Rectal smooth muscle tissue (tissue), 1 donor: ENCODE measurements at regions not wholly inside any gene's neighbourhood (a gene's known extent, or its start where the extent isn't known, plus 50 kb on each side); places are given as distances from the start of the nearest gene placed in this dataset.

Experiments used
- H3K27ac ChIP-seq: one replicate; pipeline ENCODE4 v1.7.0; 2013; ENCODE audit warnings: low read depth, low read length, inconsistent platforms
- H3K27me3 ChIP-seq: one replicate; pipeline ENCODE4 v1.7.0; 2013; ENCODE audit warnings: low read length; ENCODE audit not compliant: control insufficient read depth, insufficient read depth
- H3K36me3 ChIP-seq: one replicate; pipeline ENCODE4 v1.7.0; 2013; ENCODE audit warnings: low read length; ENCODE audit not compliant: control insufficient read depth, insufficient read depth
- H3K4me1 ChIP-seq: one replicate; pipeline ENCODE4 v1.7.0; 2013; ENCODE audit warnings: low read length; ENCODE audit not compliant: control insufficient read depth, insufficient read depth
- H3K4me3 ChIP-seq: one replicate; pipeline ENCODE4 v1.7.0; 2013; ENCODE audit warnings: low read length
- H3K9ac ChIP-seq: one replicate; pipeline ENCODE4 v1.7.0; 2013; ENCODE audit warnings: low read length

DNA sequence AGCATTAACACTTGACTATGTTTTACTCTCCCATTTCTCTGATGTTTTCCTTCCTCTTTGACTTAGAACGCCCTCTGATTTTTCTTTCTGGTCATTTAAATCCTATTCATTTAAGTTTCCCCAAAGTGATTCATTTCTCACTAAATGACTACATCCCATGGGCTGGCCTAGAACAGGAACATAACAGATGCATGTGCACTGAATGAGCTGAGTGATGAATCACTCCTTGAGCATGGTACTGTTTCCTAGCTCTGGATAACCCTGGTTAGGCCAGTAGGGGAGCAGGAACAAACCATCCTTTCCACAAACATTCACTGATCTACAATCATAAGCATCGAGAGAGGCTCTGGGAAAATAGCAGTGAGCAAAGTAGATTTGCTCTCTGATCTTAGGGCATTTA lies 221.9 kb upstream of the SETBP1 start:
- Histone ChIP-seq H3K27me3 (no peaks in the 10 kb centered on the region), H3K36me3 (no peaks in the 10 kb centered on the region), H3K4me1 (no peaks in the 10 kb centered on the region), H3K27ac (no peak overlapping the region), H3K4me3 (no peak overlapping the region), H3K9ac (no peak overlapping the region)

- Histone ChIP-seq H3K4me3 (no peak overlapping the region), H3K27me3 (no peaks in the 10 kb centered on the region), H3K4me1 (peaks cover 4% of the 10 kb centered on the region), H3K9ac (no peak overlapping the region), H3K27ac (no peak overlapping the region), H3K36me3 (no peaks in the 10 kb centered on the region)
Observed at GRCh38 chr18:44464398-44465180, 216.1 kb upstream of the SETBP1 start.

- peaks cover 4% of the 10 kb centered on the region for H3K4me1 ChIP-seq
- no peaks in the 10 kb centered on the region for H3K27me3 ChIP-seq
- no peak overlapping the region for H3K9ac ChIP-seq
- H3K36me3 ChIP-seq = no peaks in the 10 kb centered on the region
- no peak overlapping the region for H3K4me3 ChIP-seq
- no peak overlapping the region for H3K27ac ChIP-seq
Observed at GRCh38 chr18:44465381-44465841, 215.3 kb upstream of the SETBP1 start.

- no peaks in the 10 kb centered on the region for H3K36me3 ChIP-seq
- no peaks in the 10 kb centered on the region for H3K27me3 ChIP-seq
- H3K4me1 ChIP-seq = peaks cover 4% of the 10 kb centered on the region
- H3K27ac ChIP-seq = no peak overlapping the region
- H3K9ac ChIP-seq = no peak overlapping the region
- H3K4me3 ChIP-seq = no peak overlapping the region
Observed at GRCh38 chr18:44466997-44467396, 213.7 kb upstream of the SETBP1 start.

DNA sequence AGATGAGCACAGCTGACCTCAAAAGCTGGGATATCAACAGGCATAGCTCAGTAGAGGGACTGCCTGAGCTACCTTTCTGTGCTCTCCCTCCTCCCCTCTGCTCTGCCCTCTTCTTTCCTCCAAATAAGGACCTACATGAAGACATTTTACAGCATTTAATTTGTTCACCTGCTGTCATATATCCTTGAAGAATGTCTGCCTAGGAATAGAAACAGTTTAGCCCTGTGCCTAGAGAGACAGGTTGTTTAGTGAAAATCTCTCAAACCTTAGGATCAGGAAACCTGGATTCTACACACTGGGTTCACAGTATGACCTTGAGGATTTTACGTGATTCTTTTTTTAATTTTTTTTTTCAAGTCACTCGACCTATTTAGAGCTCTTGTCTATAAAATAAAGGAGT lies 213.0 kb upstream of the SETBP1 start:
- no peak overlapping the region for H3K4me3 ChIP-seq
- H3K9ac ChIP-seq = no peak overlapping the region
- H3K36me3 ChIP-seq = no peaks in the 10 kb centered on the region
- H3K27ac ChIP-seq = no peak overlapping the region
- H3K4me1 ChIP-seq = peaks cover 4% of the 10 kb centered on the region
- no peaks in the 10 kb centered on the region for H3K27me3 ChIP-seq

DNA sequence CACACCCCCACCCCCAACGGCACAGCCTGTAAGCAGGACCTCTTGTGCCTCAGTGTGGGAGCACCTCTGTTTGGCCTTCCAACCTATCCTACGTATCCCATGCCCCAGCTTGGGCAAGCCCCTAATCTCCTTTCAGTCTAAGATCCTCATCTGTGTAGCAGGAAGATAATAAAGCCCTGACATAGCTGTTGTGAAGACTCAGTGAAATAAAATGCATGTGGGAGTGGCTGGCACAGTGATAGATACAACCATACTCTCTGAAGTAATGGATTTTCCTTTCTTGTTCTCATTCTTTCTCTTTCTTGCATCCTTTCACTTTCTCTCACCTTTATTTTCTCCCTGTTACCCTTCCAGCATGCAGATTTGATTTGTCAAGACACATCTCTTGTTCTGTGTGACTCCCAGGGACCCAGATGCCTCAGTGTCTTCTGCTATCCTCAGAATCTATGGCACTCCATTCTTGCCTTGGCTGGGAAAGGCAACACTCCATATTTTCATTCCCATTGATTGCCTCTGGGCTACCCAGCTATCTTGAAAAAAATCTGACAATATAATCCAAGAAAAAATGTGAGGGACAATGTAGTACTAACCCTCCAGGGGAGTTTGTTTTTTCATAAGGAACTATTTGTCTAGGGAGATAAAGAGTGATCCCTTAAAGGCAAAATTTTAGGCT lies 207.2 kb upstream of the SETBP1 start:
- Histone ChIP-seq H3K4me3 (no peak overlapping the region), H3K27me3 (no peaks in the 10 kb centered on the region), H3K27ac (no peak overlapping the region), H3K4me1 (no peaks in the 10 kb centered on the region), H3K9ac (peak overlapping the region; percentile 12), H3K36me3 (no peaks in the 10 kb centered on the region)

GRCh38 chr18:44474067-44474411 lies 206.6 kb upstream of the SETBP1 start:
- H3K4me3 ChIP-seq = no peak overlapping the region
- no peaks in the 10 kb centered on the region for H3K4me1 ChIP-seq
- H3K9ac ChIP-seq = no peak overlapping the region
- H3K36me3 ChIP-seq = no peaks in the 10 kb centered on the region
- no peak overlapping the region for H3K27ac ChIP-seq
- no peaks in the 10 kb centered on the region for H3K27me3 ChIP-seq

DNA sequence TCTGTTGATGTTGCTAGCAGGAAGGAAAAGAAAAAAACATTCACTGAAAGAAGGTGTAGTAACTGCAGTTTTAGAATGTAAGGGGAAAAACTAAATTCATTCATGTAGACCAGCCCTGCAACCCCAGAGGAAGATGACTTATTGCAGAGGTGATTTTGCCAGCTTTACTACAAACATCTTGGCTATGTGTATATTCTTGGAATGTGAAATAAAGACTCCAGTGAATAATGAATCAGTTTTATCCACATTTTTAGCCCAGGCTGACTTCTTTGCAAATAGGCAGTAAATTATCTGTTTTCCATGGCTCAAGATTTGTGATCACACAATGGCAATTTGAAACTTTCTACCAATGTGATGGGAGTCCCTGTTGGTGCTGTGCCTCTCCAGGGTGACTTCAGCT lies 206.1 kb upstream of the SETBP1 start:
- Histone ChIP-seq H3K9ac (no peak overlapping the region), H3K36me3 (no peaks in the 10 kb centered on the region), H3K4me1 (no peaks in the 10 kb centered on the region), H3K27ac (no peak overlapping the region), H3K4me3 (no peak overlapping the region), H3K27me3 (no peaks in the 10 kb centered on the region)

GRCh38 chr18:44482761-44483160 lies 197.9 kb upstream of the SETBP1 start:
- Histone ChIP-seq H3K27me3 (no peaks in the 10 kb centered on the region), H3K4me1 (peaks cover 4% of the 10 kb centered on the region), H3K27ac (no peak overlapping the region), H3K36me3 (no peaks in the 10 kb centered on the region), H3K9ac (no peak overlapping the region), H3K4me3 (no peak overlapping the region)

DNA sequence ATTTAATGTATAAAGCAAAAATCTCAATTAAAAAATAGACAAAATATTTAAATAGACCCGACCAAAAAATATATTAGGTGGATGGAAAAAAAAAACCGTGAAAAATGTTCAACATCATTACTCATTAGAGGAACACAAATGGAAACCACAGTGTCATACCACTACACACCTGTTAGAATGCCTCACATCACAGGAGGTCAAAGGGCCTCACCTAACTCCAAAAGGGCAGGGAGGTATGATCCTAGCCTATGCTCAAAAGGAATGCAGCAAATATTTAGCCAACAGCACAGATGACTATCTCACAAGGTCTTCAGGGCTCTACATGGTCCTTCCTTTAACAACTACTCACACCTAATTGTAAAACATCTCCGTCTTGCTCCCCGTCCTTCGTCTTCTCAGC lies 185.5 kb upstream of the SETBP1 start:
- Histone ChIP-seq H3K4me1 (peaks cover 20% of the 10 kb centered on the region), H3K4me3 (no peak overlapping the region), H3K36me3 (no peaks in the 10 kb centered on the region), H3K9ac (no peak overlapping the region), H3K27me3 (no peaks in the 10 kb centered on the region), H3K27ac (no peak overlapping the region)

DNA sequence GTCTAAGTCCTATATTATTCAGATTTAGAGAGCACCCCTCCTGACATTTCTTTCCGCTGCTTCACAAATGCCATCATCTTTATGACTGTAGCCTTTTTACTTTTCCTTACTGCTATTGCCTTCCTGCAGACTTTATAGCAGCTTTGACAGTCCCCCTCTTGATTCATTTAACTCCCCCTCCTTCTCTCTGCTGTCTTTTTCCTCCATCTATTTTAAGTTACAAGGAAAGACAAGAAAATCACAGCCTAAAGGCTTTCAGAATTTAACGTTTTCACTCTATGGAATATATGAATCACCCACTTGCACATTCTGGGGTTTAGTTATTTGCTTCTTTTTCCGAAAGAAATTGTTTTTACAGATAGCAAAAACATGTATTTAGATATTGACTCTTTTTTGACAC lies 183.4 kb upstream of the SETBP1 start:
- no peak overlapping the region for H3K4me3 ChIP-seq
- no peak overlapping the region for H3K9ac ChIP-seq
- no peaks in the 10 kb centered on the region for H3K27me3 ChIP-seq
- H3K36me3 ChIP-seq = no peaks in the 10 kb centered on the region
- peak overlapping the region; percentile 64 for H3K27ac ChIP-seq
- peaks cover 26% of the 10 kb centered on the region for H3K4me1 ChIP-seq

- Histone ChIP-seq H3K4me3 (no peak overlapping the region), H3K4me1 (peaks cover 26% of the 10 kb centered on the region), H3K9ac (no peak overlapping the region), H3K27ac (peak overlapping the region; percentile 64), H3K27me3 (no peaks in the 10 kb centered on the region), H3K36me3 (no peaks in the 10 kb centered on the region)
Observed at GRCh38 chr18:44497757-44498490, 182.8 kb upstream of the SETBP1 start.
